C4-2B (cell line): ENCODE measurements at regions not wholly inside any gene's neighbourhood (a gene's known extent, or its start where the extent isn't known, plus 50 kb on each side); places are given as distances from the start of the nearest gene placed in this dataset.

Source experiments
- H3K27ac ChIP-seq: fragments of 450-650 bp; 2 replicates; pipeline ENCODE4 v1.5.1; 2017
- CTCF ChIP-seq: fragments of 450-650 bp; conservative IDR thresholded peaks from 2 replicates; pipeline ENCODE4 v1.5.1; 2017; ENCODE audit warnings: mild to moderate bottlenecking
- ZFX ChIP-seq: fragments of 450-650 bp; IDR thresholded peaks from 2 replicates; pipeline ENCODE4 v1.6.1; 2017

DNA sequence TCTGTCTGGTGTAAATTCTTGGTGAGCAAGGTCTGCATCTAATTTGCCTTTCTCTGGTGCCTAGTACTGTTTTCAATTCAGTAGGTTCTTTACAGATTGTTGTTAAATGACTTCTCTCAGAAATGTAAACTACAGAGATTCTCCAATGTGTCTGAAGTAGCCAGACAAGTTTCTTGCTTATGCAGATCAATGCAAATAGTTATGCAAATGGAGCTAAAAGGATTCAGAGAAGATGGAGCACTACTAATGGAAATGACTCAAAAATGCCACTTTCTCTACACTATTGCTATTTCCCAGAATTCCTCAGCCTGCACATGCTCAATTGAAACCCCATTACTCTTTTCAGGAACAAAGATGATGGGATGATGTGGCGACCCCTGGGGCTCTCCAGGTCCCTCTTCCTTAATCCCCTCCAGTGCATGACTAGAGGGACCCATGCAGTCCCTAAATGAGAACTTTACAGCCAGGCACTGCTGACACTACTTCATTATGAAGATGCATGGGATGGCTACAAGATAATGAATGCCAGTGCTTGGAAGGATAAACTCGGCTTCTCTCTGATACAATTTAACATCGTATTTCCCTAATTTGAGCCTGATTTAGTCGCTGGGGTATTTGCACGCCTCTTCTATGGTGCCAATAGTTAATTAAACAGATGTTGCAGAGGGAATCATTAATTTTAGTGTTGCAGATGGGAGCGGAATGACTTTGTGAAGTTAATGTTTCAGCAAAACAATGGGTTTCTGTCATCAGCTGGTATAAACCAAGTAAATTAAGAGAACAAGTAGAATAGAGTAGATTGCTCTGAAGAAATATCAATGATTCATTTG lies 753.2 kb downstream of the TLR4 start:
- TF ChIP-seq ZFX (no peak), CTCF (no peak)
- H3K27ac ChIP-seq = no peak overlapping the region

- no peak for TF ChIP-seq CTCF
- TF ChIP-seq ZFX = no peak
- no peak overlapping the region for H3K27ac ChIP-seq
Measured at GRCh38 chr9:118459913-118460312, 755.7 kb downstream of the TLR4 start.

- no peak overlapping the region for H3K27ac ChIP-seq
- TF ChIP-seq ZFX = no peak
- TF ChIP-seq CTCF = no peak
Measured at GRCh38 chr9:118463419-118463818, 759.2 kb downstream of the TLR4 start.

GRCh38 chr9:118473521-118473920 lies 769.3 kb downstream of the TLR4 start:
- TF ChIP-seq ZFX (no peak), CTCF (no peak)
- H3K27ac ChIP-seq = no peak overlapping the region

DNA sequence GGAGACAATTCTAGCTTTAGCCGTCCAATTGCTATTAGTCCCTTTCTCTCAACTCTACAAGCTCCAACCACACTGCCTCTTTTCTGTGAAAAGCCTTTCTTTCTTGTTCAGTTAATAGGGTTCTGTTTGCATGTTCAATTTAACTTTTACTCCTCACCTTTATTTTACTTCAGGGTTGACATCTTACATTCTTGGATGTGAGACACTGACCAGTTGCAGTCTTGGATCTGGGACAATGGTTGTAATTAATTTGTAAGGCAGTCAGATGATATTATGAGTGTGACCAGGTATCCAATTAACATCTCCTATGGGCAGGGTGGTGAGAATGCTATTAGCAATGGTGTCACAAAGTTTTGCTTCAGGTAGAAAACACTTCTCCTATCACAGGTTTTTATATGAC lies 774.5 kb downstream of the TLR4 start:
- no peak for TF ChIP-seq CTCF
- no peak for TF ChIP-seq ZFX
- H3K27ac ChIP-seq = no peak overlapping the region

DNA sequence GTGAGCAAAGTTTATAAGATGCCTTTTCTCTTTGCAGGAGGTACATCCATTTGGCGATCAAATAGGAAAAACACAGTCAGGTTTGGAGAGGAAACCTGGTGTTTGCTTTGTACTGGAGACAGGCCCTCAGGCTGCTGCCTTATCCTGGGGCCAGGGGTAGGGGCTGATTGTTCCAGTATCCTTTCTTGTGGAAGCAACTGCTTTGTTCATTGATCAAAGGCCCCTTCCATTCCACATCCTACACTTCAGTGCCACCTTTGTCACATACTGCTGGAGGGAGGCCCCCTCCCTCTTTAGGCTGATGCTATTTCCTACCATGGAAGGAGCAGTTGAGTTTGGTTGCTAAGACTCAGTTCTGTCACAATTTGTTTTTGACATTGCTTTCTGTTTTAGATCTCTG lies 778.1 kb downstream of the TLR4 start:
- no peak overlapping the region for H3K27ac ChIP-seq
- no peak for TF ChIP-seq ZFX
- TF ChIP-seq CTCF = no peak

GRCh38 chr9:118483677-118484076 lies 779.5 kb downstream of the TLR4 start:
- TF ChIP-seq CTCF = no peak
- no peak for TF ChIP-seq ZFX
- no peak overlapping the region for H3K27ac ChIP-seq
